ENCODE measurements at regions not wholly inside any gene's neighbourhood (a gene's known extent, or its start where the extent isn't known, plus 50 kb on each side); places are given as distances from the start of the nearest gene placed in this dataset.

GRCh38 chr22:49078076-49078710 is 749.5 kb downstream of the BRD1 start:
- no peak for DNase-seq

GRCh38 chr22:49077586-49077985 is 750.1 kb downstream of the BRD1 start:
- DNase-seq: no peak

- no peak for DNase-seq
Observed at GRCh38 chr22:49077036-49077393, 750.7 kb downstream of the BRD1 start.

GRCh38 chr22:49076300-49077035 is 751.2 kb downstream of the BRD1 start:
- no peak for DNase-seq

- DNase-seq: no peak
Observed at GRCh38 chr22:49075150-49075549, 752.5 kb downstream of the BRD1 start.

- no peak for DNase-seq
Observed at GRCh38 chr22:49073873-49074417, 753.7 kb downstream of the BRD1 start.

GRCh38 chr22:49072996-49073645 is 754.6 kb downstream of the BRD1 start:
- DNase-seq: no peak

- no peak for DNase-seq
Observed at GRCh38 chr22:49070501-49070900, 757.2 kb downstream of the BRD1 start.

- no peak for DNase-seq
Observed at GRCh38 chr22:49068861-49069500, 758.7 kb downstream of the BRD1 start.

GRCh38 chr22:49067504-49067903 is 760.2 kb downstream of the BRD1 start:
- no peak for DNase-seq

GRCh38 chr22:49066619-49067018 is 761.1 kb downstream of the BRD1 start:
- DNase-seq: no peak

- DNase-seq: no peak
Observed at GRCh38 chr22:49064836-49065235, 762.8 kb downstream of the BRD1 start.

GRCh38 chr22:49063545-49063890 is 764.2 kb downstream of the BRD1 start:
- no peak for DNase-seq

- DNase-seq: no peak
Observed at GRCh38 chr22:49062802-49063544, 764.7 kb downstream of the BRD1 start.

GRCh38 chr22:49062155-49062801 is 765.4 kb downstream of the BRD1 start:
- no peak for DNase-seq

GRCh38 chr22:49057910-49058309 is 769.8 kb downstream of the BRD1 start:
- no peak for DNase-seq

- DNase-seq: no peak
Observed at GRCh38 chr22:49056301-49056700, 771.4 kb downstream of the BRD1 start.

- no peak for DNase-seq
Observed at GRCh38 chr22:49055406-49055805, 772.3 kb downstream of the BRD1 start.

GRCh38 chr22:49053578-49053977 is 774.1 kb downstream of the BRD1 start:
- DNase-seq: no peak

- no peak for DNase-seq
Observed at GRCh38 chr22:49052560-49052959, 775.1 kb downstream of the BRD1 start.

GRCh38 chr22:49052023-49052538 is 775.6 kb downstream of the BRD1 start:
- DNase-seq: no peak

- no peak for DNase-seq
Observed at GRCh38 chr22:49051491-49052022, 776.1 kb downstream of the BRD1 start.

All from amniotic stem cell (primary cell).